ENCODE measurements at regions not wholly inside any gene's neighbourhood (a gene's known extent, or its start where the extent isn't known, plus 50 kb on each side); places are given as distances from the start of the nearest gene placed in this dataset.
"Not testable (repeated sequence)": the region's sequence is repeated elsewhere in the genome, so short reads cannot be mapped to it uniquely, and the experiment has no call there.

- no peak for DNase-seq (ENCODE audit: low read depth)
Measured at GRCh38 chr11:38156495-38157146, 1558.6 kb upstream of the RAG2 start.

DNA sequence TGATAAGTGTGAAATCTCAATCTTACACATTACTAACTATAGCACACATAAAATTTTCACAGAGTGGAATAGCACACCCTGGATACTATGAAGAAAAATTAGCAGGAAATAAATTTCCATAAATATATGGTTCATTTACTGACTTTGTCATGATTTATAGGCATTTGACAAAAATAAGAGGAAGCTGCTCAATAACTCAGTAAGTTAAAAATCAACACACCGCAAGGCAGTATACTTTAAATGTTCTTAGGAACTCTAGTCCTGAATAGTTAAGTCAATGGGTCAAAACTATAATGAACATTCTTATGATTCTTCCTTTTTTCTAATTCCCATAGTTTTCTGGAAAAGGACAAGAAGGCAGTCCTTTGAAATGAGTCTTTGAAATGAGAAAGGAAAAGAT, 1557.8 kb upstream of the RAG2 start:
- DNase-seq (ENCODE audit: low read depth) = no peak

- DNase-seq (ENCODE audit: low read depth) = no peak
Measured at GRCh38 chr11:38153985-38154384, 1555.9 kb upstream of the RAG2 start.

- no peak for DNase-seq (ENCODE audit: low read depth)
Measured at GRCh38 chr11:38143852-38144251, 1545.8 kb upstream of the RAG2 start.

GRCh38 chr11:38138972-38139371, 1540.9 kb upstream of the RAG2 start:
- DNase-seq (ENCODE audit: low read depth) = no peak

- DNase-seq (ENCODE audit: low read depth) = no peak
Measured at GRCh38 chr11:38136887-38137286, 1538.9 kb upstream of the RAG2 start.

DNA sequence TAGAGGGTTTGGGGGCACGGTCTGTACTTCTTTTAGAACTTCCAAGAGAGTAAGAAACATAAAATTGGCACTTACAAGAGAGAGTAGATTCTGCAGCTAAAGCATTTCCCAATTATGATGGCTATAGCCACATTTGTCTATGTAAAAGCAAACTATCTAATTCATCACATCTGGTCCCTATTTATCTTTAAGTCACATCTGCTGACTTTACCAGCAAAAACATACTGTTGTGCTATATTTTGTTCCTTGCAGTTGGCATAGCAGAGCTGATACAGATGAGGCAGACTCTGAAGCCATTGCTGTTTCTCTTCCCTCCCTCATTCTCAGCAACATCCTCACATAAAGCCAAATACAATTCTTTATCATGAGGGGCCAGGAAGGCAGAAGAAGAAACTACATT, 1533.5 kb upstream of the RAG2 start:
- no peak for DNase-seq (ENCODE audit: low read depth)

DNA sequence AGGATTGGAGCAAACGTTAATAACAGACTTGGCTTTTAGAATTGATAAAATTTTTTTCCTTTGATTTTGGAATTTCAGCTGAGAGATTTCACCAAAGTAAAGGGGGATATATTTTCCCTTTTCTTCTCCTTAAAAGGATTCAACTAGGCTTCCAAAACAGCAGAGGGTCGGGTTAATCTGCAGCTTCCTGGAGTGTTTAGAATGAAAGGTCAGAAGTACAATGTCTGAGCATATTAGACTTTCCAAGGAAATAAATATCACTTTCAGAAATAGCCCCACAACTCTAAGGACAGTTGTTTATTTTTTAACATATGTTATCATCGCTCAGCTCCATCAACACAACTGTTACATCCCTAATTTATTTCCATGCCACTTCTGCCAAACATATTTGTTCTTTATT, 1532.9 kb upstream of the RAG2 start:
- DNase-seq (ENCODE audit: low read depth) = no peak

DNA sequence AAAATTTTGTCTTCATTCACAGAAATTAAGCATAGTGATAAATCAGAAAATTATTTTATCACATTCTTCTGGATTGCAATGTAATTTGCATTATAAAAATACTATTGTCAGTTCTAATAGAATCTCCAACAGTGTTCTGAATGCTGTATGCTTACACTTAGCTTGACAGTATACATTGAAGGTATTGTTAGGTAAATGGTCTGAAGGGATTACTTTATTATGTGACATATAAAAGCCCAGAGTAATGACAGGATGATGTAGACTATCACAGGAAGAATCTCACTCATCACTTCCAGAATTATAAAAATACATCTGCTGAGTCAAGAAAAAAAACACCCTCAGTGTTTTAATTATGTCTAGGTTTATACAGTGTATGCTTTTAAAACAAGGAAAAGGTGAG, 1532.5 kb upstream of the RAG2 start:
- no peak for DNase-seq (ENCODE audit: low read depth)

- DNase-seq (ENCODE audit: low read depth) = no peak
Measured at GRCh38 chr11:38123673-38124072, 1525.6 kb upstream of the RAG2 start.

DNA sequence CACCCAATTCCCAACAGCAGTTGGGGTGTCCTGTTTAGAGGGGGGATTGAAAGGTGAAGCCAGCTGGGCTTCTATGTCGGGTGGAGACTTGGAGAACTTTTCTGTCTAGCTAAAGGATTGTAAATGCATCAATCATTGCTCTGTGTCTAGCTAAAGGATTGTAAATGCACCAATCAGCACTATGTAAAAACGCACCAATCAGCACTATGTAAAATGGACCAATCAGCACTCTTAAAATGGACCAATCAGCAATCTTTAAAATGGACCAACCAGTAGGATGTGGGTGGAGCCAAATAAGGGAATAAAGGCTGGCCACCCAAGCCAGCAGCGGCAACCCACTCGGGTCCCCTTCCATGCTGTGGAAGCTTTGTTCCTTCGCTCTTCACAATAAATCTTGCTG, 1518.6 kb upstream of the RAG2 start:
- not testable (repeated sequence) for DNase-seq (ENCODE audit: low read depth)

DNA sequence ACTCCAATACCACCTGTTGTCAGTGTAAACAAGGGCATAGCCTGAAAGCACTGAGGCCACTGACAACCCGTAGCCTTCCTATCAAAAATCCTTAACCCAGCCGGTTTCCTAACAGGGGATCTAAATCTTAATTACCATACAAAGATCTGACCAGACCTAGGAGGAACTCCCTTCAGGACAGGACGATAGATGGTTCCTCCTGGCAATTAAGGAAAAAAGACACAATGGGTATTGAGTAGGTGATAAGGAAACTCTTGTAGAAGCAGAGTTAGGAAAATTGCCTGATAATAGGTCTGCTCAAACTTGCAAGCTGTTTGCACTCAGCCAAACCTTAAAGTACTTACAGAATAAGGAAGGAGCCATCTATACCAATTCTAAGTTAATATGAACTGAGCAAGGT, 1517.3 kb upstream of the RAG2 start:
- not testable (repeated sequence) for DNase-seq (ENCODE audit: low read depth)

- no peak for DNase-seq (ENCODE audit: low read depth)
Measured at GRCh38 chr11:38100836-38101462, 1502.9 kb upstream of the RAG2 start.

DNA sequence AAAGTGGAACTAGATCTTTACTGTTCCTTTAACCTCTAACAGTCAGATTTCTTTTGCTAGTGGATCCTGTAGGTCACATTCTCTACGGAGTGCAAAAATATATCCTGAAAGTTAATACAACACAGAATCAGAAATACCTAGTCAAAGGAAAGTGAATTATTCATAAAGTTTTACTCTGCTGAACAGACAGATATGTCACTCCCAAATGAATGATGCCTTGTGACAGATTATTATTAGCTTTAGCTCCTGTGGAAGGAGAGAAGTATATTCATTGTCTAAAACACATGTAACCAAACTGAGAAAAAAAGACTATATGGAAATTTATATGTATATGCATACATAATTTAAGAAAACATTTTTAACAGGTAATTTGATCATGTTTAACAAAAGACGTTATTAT, 1497.2 kb upstream of the RAG2 start:
- DNase-seq (ENCODE audit: low read depth) = no peak

DNA sequence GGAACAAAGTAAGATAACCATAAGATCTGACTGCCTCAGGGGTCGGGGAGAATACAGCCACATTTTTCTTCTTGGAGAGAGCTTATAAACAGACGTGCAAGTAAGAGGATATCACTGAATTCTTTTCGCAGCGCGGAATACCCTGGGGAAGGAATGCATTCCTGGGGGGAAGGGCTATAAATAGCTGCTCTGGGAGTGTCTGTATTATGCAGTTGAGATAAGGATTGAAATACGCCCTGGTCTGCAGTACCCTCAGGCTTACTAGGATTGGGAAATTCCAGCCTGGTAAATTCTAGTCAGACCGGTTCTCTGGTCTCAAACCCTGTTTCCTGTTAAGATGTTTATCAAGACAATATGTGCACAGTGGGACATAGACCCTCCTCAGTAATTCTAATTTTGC, 1491.7 kb upstream of the RAG2 start:
- DNase-seq (ENCODE audit: low read depth) = peak; percentile 82

GRCh38 chr11:38060920-38061319, 1462.9 kb upstream of the RAG2 start:
- peak; percentile 13 for DNase-seq (ENCODE audit: low read depth)

DNA sequence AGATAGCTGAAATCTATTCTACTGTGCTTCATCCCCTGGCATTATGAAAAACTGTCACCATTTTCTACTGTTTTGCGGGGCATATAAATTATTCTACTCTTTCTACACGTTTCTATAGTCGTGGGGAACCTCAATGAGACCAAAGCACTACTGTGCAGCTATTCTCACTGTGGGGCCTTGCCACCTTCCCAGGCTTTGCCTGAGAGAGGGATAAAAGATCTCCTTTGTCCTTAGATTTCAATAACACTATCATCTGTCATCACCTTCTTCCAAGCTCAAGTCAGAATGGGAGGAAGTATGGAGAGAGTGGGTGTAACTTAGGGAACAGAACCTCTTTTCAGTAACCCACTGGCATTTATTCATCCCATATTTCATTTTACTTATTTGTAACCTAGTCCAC, 1462.1 kb upstream of the RAG2 start:
- no peak for DNase-seq (ENCODE audit: low read depth)

GRCh38 chr11:38046571-38047135, 1448.6 kb upstream of the RAG2 start:
- DNase-seq (ENCODE audit: low read depth) = peak; percentile 16

- no peak for DNase-seq (ENCODE audit: low read depth)
Measured at GRCh38 chr11:38043060-38043459, 1445.0 kb upstream of the RAG2 start.

DNA sequence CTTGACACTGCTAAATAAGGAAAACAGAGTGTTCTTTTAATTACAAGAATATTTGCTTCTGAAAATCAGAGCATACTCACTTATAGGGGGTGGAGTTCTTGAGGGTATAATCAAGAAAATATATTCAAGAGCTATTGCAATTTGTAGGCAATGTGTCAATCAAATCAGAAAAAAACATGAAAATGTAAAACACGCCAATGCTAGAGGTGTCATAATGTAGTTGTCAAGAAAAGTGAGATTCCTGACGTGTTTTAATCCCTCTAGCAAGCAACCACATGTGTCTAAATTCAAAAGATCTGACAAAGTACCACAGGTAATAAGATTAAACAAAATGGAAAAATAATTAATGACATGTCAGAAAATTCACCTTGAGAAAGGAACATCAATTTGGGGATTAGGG, 1440.7 kb upstream of the RAG2 start:
- DNase-seq (ENCODE audit: low read depth) = no peak

DNA sequence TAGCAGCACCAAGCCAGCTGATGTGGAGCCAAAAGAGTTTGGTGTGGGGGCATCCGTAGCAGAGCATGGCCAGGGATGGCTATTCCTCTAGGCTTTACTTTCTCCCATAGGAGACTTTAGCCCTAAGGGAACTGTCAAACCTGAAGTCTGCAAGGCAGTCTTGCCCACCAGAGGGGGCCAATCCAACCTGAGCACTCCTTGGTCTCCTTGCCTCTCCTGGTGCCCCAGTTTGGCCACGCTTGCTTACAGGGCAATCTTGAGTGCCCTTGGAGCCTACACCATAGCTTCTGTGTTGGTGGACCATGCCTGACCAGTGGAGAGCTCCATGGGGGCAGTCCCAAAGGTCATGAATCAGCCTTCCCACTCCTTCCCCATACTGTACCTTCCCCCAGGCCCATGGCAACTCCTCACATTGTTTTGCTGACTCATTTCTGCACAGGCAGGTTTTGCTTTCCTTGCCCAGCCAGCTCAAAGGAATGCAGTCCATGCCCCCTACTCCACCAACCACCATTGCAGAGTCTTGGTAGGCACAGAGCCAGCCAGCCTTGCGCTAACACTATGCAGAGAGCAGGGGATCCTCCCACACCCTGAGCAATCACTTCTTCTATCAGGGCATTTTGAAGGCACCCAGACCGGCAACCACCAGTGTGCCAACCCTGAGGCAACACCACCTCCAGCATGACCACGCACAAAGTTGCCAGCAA, 1421.2 kb upstream of the RAG2 start:
- DNase-seq (ENCODE audit: low read depth) = peak; percentile 53

- DNase-seq (ENCODE audit: low read depth) = peak; percentile 31
Measured at GRCh38 chr11:38014405-38014804, 1416.4 kb upstream of the RAG2 start.

GRCh38 chr11:38013157-38013556, 1415.1 kb upstream of the RAG2 start:
- DNase-seq (ENCODE audit: low read depth) = no peak

All from amniotic epithelial cell (primary cell).